ENCODE measurements at regions not wholly inside any gene's neighbourhood (a gene's known extent, or its start where the extent isn't known, plus 50 kb on each side); places are given as distances from the start of the nearest gene placed in this dataset.

DNA sequence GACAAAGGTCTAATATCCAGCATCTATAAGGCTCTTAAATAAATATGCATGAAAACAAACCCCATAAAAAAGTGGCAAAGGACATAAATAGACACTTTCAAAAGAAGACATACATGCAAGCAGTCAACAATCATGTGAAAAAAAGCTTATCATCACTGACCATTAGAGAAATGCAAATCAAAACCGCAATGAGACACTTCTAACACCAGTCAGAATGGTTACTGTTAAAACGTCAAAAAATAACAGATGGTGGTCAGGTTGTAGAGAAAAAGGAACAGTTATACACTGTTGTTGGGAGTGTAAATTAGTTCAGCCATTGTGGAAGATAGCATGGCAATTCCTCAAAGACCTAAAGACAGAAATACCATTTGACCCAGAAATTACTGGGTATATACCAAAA lies 440.7 kb upstream of the KCNMB2 start:
- TF ChIP-seq POLR2AphosphoS5 (IDR thresholded peaks at IDR 0.05), result no peak
- TF ChIP-seq CTCF (IDR thresholded peaks at IDR 0.05), result no peak
- TF ChIP-seq POLR2A (IDR thresholded peaks at IDR 0.05), result no peak
- no peak for TF ChIP-seq EP300 (IDR thresholded peaks at IDR 0.05)
